HL-60 (cell line): ENCODE measurements at regions not wholly inside any gene's neighbourhood (a gene's known extent, or its start where the extent isn't known, plus 50 kb on each side); places are given as distances from the start of the nearest gene placed in this dataset.

Source experiments
- DNase-seq, 2 experiments: peaks; one replicate each; pipeline ENCODE4 v3.0.0-alpha.2; 2010 to 2020; ENCODE audit warnings: low read depth in 1 of 2, low spot score in 1 of 2
- H3K27ac ChIP-seq: fragments of 250-450 bp; sonication (Bioruptor Pico); replicated peaks from 2 replicates; pipeline ENCODE4 v1.5.1; 2020; ENCODE audit warnings: mild to moderate bottlenecking, moderate library complexity
- H3K27me3 ChIP-seq: fragments of 250-450 bp; sonication (Bioruptor Pico); 2 replicates; pipeline ENCODE4 v1.5.1; 2021; ENCODE audit warnings: mild to moderate bottlenecking, moderate library complexity; ENCODE audit not compliant: insufficient read depth, poor library complexity, severe bottlenecking
- H3K4me3 ChIP-seq: replicated peaks from 2 replicates; pipeline ENCODE4 v1.5.1; 2011; ENCODE audit warnings: mild to moderate bottlenecking, control low read depth, low read length; ENCODE audit not compliant: insufficient read depth
- GABPA ChIP-seq: IDR thresholded peaks from 2 replicates; pipeline ENCODE4 v1.6.1; 2012; ENCODE audit warnings: low read depth
- POLR2AphosphoS5 ChIP-seq: IDR thresholded peaks from 2 replicates; pipeline ENCODE4 v1.6.1; 2012; ENCODE audit warnings: low read depth
- SPI1 ChIP-seq: IDR thresholded peaks from 2 replicates; pipeline ENCODE4 v1.6.1; 2012; ENCODE audit warnings: low read depth, mild to moderate bottlenecking, borderline replicate concordance
- TF ChIP-seq, protein P1 (sequence below): IDR thresholded peaks from 2 replicates; pipeline ENCODE4 v1.6.1; 2012; ENCODE audit warnings: low read depth; ENCODE audit not compliant: insufficient replicate concordance
- TF ChIP-seq, protein P2 (sequence below): IDR thresholded peaks from one replicate; pipeline ENCODE4 v1.5.1; 2011; ENCODE audit warnings: low read length, control low read depth, inconsistent platforms; ENCODE audit not compliant: insufficient read depth

DNA sequence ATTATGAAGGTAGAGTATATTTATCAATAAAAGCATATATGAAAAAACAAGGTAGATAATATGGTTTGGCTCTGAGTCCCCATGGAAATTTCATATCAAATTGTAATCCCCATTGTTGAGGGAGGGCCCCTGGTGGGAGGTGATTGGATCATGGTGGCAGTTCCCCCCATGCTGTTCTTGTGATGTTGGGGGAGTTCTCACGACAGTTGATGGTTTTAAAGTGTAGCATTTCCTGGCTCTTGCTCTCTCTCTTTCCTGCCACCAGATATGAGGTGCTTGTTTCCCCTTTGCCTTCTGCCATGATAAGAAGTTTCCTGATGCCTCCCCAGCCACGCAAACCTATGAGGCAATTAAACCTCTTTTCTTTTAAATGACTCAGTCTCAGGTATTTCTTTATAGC, 260.4 kb downstream of the PPARGC1A start:
- no peak for TF ChIP-seq GABPA
- TF ChIP-seq, protein P1, sequence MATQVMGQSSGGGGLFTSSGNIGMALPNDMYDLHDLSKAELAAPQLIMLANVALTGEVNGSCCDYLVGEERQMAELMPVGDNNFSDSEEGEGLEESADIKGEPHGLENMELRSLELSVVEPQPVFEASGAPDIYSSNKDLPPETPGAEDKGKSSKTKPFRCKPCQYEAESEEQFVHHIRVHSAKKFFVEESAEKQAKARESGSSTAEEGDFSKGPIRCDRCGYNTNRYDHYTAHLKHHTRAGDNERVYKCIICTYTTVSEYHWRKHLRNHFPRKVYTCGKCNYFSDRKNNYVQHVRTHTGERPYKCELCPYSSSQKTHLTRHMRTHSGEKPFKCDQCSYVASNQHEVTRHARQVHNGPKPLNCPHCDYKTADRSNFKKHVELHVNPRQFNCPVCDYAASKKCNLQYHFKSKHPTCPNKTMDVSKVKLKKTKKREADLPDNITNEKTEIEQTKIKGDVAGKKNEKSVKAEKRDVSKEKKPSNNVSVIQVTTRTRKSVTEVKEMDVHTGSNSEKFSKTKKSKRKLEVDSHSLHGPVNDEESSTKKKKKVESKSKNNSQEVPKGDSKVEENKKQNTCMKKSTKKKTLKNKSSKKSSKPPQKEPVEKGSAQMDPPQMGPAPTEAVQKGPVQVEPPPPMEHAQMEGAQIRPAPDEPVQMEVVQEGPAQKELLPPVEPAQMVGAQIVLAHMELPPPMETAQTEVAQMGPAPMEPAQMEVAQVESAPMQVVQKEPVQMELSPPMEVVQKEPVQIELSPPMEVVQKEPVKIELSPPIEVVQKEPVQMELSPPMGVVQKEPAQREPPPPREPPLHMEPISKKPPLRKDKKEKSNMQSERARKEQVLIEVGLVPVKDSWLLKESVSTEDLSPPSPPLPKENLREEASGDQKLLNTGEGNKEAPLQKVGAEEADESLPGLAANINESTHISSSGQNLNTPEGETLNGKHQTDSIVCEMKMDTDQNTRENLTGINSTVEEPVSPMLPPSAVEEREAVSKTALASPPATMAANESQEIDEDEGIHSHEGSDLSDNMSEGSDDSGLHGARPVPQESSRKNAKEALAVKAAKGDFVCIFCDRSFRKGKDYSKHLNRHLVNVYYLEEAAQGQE: no peak
- TF ChIP-seq POLR2AphosphoS5: no peak
- TF ChIP-seq, protein P2, sequence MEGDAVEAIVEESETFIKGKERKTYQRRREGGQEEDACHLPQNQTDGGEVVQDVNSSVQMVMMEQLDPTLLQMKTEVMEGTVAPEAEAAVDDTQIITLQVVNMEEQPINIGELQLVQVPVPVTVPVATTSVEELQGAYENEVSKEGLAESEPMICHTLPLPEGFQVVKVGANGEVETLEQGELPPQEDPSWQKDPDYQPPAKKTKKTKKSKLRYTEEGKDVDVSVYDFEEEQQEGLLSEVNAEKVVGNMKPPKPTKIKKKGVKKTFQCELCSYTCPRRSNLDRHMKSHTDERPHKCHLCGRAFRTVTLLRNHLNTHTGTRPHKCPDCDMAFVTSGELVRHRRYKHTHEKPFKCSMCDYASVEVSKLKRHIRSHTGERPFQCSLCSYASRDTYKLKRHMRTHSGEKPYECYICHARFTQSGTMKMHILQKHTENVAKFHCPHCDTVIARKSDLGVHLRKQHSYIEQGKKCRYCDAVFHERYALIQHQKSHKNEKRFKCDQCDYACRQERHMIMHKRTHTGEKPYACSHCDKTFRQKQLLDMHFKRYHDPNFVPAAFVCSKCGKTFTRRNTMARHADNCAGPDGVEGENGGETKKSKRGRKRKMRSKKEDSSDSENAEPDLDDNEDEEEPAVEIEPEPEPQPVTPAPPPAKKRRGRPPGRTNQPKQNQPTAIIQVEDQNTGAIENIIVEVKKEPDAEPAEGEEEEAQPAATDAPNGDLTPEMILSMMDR: no peak
- no peak for TF ChIP-seq SPI1
- Histone ChIP-seq H3K4me3 (no peak overlapping the region), H3K27me3 (no peaks in the 10 kb centered on the region), H3K27ac (no peak overlapping the region)
- no peak for DNase-seq

DNA sequence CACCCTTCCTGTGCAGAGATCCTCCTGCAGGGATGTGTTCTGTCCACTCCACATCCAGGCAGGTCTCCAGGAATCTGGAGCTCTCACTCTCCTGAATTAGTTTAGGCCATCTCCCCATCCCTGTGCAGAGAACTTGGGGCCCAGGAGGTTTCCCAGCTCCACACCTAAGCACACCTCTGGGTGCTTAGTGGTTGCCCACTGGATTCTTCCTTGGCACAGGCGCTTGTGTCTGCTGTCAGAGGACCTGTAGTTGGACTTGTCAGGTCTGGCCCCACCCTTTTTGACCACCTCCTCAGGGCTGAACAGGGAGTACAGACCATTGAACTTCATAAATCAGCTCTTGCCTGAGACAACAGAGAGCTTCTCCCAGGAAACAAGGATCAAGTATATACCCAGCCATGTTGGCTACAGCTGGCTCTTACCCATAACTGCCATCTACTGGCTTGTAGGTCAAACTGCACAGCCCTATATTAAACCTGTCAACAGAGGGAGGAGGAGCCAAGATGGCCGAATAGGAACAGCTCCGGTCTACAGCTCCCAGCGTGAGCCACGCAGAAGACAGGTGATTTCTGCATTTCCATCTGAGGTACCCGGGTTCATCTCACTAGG, 275.5 kb downstream of the PPARGC1A start:
- Histone ChIP-seq H3K27ac (no peak overlapping the region), H3K27me3 (no peaks in the 10 kb centered on the region), H3K4me3 (no peak overlapping the region)
- peak; percentile 6 to 54 for DNase-seq
- TF ChIP-seq POLR2AphosphoS5 (no peak), SPI1 (no peak), GABPA (no peak)
- TF ChIP-seq, protein P1: no peak
- TF ChIP-seq, protein P2: no peak

DNA sequence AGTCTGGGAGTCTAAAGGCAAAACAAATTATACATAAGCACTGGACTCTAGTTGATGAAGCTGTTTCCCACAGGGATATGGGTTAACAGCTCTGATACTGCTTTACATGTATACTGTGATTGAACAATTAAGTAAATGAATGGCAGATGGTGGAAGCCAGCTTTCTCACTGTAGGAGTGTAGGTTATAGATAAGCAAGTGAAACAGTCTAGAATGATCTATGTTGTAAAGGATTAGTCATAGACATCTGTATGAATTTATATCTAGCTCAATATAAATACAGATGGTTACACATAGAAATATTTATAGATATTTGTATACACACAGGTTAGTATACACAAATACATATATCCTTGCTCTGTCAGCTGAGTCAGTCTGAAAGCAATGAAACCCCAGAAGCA, 276.1 kb downstream of the PPARGC1A start:
- H3K27me3 ChIP-seq: no peaks in the 10 kb centered on the region
- H3K27ac ChIP-seq: no peak overlapping the region
- no peak overlapping the region for H3K4me3 ChIP-seq
- DNase-seq: no peak
- TF ChIP-seq SPI1: no peak
- no peak for TF ChIP-seq POLR2AphosphoS5
- TF ChIP-seq, protein P1: no peak
- TF ChIP-seq, protein P2: no peak
- no peak for TF ChIP-seq GABPA
